ENCODE measurements at regions not wholly inside any gene's neighbourhood (a gene's known extent, or its start where the extent isn't known, plus 50 kb on each side); places are given as distances from the start of the nearest gene placed in this dataset.
"Not testable (repeated sequence)": the region's sequence is repeated elsewhere in the genome, so short reads cannot be mapped to it uniquely, and the experiment has no call there.

GRCh38 chr7:55683501-55683900 is 111.2 kb upstream of the VOPP1 start:
- peak; percentile 56; the same call in 2 of the 3 replicates for ATAC-seq
- H3K9me2 ChIP-seq (ENCODE audit: insufficient read depth): not testable (repeated sequence)

GRCh38 chr7:55675589-55675988 is 103.3 kb upstream of the VOPP1 start:
- not testable (repeated sequence) for H2AFZ ChIP-seq; DNase-seq (ENCODE audit: low spot score); H3K9me3 Mint-ChIP-seq; H3K4me1 Mint-ChIP-seq; H3K36me3 Mint-ChIP-seq (ENCODE audit: low read depth); H3K4me1 ChIP-seq (ENCODE audit: insufficient read depth); H3F3A ChIP-seq (replicated peaks; ENCODE audit: low read depth); H3K9me2 ChIP-seq (ENCODE audit: insufficient read depth); H3K27ac ChIP-seq (ENCODE audit: low read depth); H3K27me3 Mint-ChIP-seq (ENCODE audit: insufficient read depth, low read depth, poor library complexity); H3K79me2 ChIP-seq (replicated peaks; ENCODE audit: insufficient read depth); H3K4me3 Mint-ChIP-seq; H3K27ac Mint-ChIP-seq; H3K4me3 ChIP-seq; H3K27me3 ChIP-seq (ENCODE audit: insufficient read depth); H3K36me3 ChIP-seq (ENCODE audit: insufficient read depth); ATAC-seq; H3K4me2 ChIP-seq; H4K20me1 ChIP-seq (replicated peaks; ENCODE audit: insufficient read depth)

More at GRCh38 chr7:55683501-55683900, 111.2 kb upstream of the VOPP1 start:
- not testable (repeated sequence) for H4K20me1 ChIP-seq (replicated peaks; ENCODE audit: insufficient read depth); DNase-seq (ENCODE audit: low spot score); H3K4me3 Mint-ChIP-seq; H3K79me2 ChIP-seq (replicated peaks; ENCODE audit: insufficient read depth); H3K36me3 Mint-ChIP-seq (ENCODE audit: low read depth); H3K27me3 Mint-ChIP-seq (ENCODE audit: insufficient read depth, low read depth, poor library complexity); H3K27ac ChIP-seq (ENCODE audit: low read depth); H3K4me3 ChIP-seq; H3K27me3 ChIP-seq (ENCODE audit: insufficient read depth); H3K4me2 ChIP-seq; H3K36me3 ChIP-seq (ENCODE audit: insufficient read depth); H3F3A ChIP-seq (replicated peaks; ENCODE audit: low read depth); H3K4me1 Mint-ChIP-seq; H3K4me1 ChIP-seq (ENCODE audit: insufficient read depth); H3K9me3 Mint-ChIP-seq; H2AFZ ChIP-seq
- 0 out of 2 replicates have a peak overlapping the region, but pooled peaks have one; percentile 33 for H3K27ac Mint-ChIP-seq

- not testable (repeated sequence) for H3K27ac ChIP-seq (ENCODE audit: low read depth); H2AFZ ChIP-seq; H3K4me1 ChIP-seq (ENCODE audit: insufficient read depth); H3K4me3 Mint-ChIP-seq; DNase-seq (ENCODE audit: low spot score); H3K36me3 ChIP-seq (ENCODE audit: insufficient read depth); H3K27me3 Mint-ChIP-seq (ENCODE audit: insufficient read depth, low read depth, poor library complexity); H3K36me3 Mint-ChIP-seq (ENCODE audit: low read depth); H3K4me3 ChIP-seq; ATAC-seq; H3K9me2 ChIP-seq (ENCODE audit: insufficient read depth); H4K20me1 ChIP-seq (replicated peaks; ENCODE audit: insufficient read depth); H3K4me2 ChIP-seq; H3K27me3 ChIP-seq (ENCODE audit: insufficient read depth); H3K79me2 ChIP-seq (replicated peaks; ENCODE audit: insufficient read depth); H3K27ac Mint-ChIP-seq; H3F3A ChIP-seq (replicated peaks; ENCODE audit: low read depth); H3K9me3 Mint-ChIP-seq; H3K4me1 Mint-ChIP-seq
Measured at GRCh38 chr7:55673525-55673924, 101.2 kb upstream of the VOPP1 start.

- not testable (repeated sequence) for H3K9me3 Mint-ChIP-seq; H3K4me1 Mint-ChIP-seq; H2AFZ ChIP-seq; H3K36me3 Mint-ChIP-seq (ENCODE audit: low read depth); H3K4me3 ChIP-seq; ATAC-seq; H3K27me3 ChIP-seq (ENCODE audit: insufficient read depth); DNase-seq (ENCODE audit: low spot score); H3K79me2 ChIP-seq (replicated peaks; ENCODE audit: insufficient read depth); H3K27me3 Mint-ChIP-seq (ENCODE audit: insufficient read depth, low read depth, poor library complexity); H3F3A ChIP-seq (replicated peaks; ENCODE audit: low read depth); H3K4me2 ChIP-seq; H3K4me3 Mint-ChIP-seq; H3K27ac Mint-ChIP-seq; H4K20me1 ChIP-seq (replicated peaks; ENCODE audit: insufficient read depth); H3K4me1 ChIP-seq (ENCODE audit: insufficient read depth); H3K9me2 ChIP-seq (ENCODE audit: insufficient read depth); H3K27ac ChIP-seq (ENCODE audit: low read depth); H3K36me3 ChIP-seq (ENCODE audit: insufficient read depth)
Measured at GRCh38 chr7:55672084-55672483, 99.8 kb upstream of the VOPP1 start.

GRCh38 chr7:55657654-55658053 is 85.4 kb upstream of the VOPP1 start:
- Mint-ChIP-seq H3K4me1 (no peaks in the 10 kb centered on the region), H3K4me3 (no peak overlapping the region), H3K9me3 (0 out of 3 replicates have a peak, but pooled peaks cover 2% of the 10 kb centered on the region), H3K27ac (no peak overlapping the region), H3K36me3 (ENCODE audit: low read depth) (no peaks in the 10 kb centered on the region), H3K27me3 (ENCODE audit: insufficient read depth, low read depth, poor library complexity) (no peaks in the 10 kb centered on the region)
- DNase-seq (ENCODE audit: low spot score) (no peak), ATAC-seq (no peak)
- no peaks in the 10 kb centered on the region for H3K27me3 ChIP-seq (ENCODE audit: insufficient read depth)
- peak overlapping the region; percentile 70; the same call in 1 of the 2 replicates for H2AFZ ChIP-seq
- H3F3A ChIP-seq (replicated peaks; ENCODE audit: low read depth): no peaks in the 10 kb centered on the region
- no peaks in the 10 kb centered on the region for H3K36me3 ChIP-seq (ENCODE audit: insufficient read depth)
- H3K4me2 ChIP-seq: no peak overlapping the region
- H3K27ac ChIP-seq (ENCODE audit: low read depth): no peak overlapping the region
- H3K4me3 ChIP-seq: no peak overlapping the region
- no peaks in the 10 kb centered on the region for H4K20me1 ChIP-seq (replicated peaks; ENCODE audit: insufficient read depth)
- no peaks in the 10 kb centered on the region; the same call in 1 of the 2 replicates for H3K9me2 ChIP-seq (ENCODE audit: insufficient read depth)
- H3K79me2 ChIP-seq (replicated peaks; ENCODE audit: insufficient read depth): no peaks in the 10 kb centered on the region
- no peaks in the 10 kb centered on the region for H3K4me1 ChIP-seq (ENCODE audit: insufficient read depth)
- TF ChIP-seq POLR2AphosphoS5 (IDR thresholded peaks at IDR 0.05; ENCODE audit: low read depth) (no peak), ZNF331 (CRISPR knock-in tag; IDR thresholded peaks at IDR 0.05; ENCODE audit: low read depth) (no peak), EZH2 (IDR thresholded peaks at IDR 0.05; ENCODE audit: low read depth, unreplicated experiment) (no peak), STAT1 (IDR thresholded peaks at IDR 0.05; ENCODE audit: unreplicated experiment) (no peak), CREB1 (CRISPR knock-in tag; IDR thresholded peaks at IDR 0.05; ENCODE audit: low read depth) (no peak)

Measured in GM23338 (cell line).